ENCODE measurements at regions not wholly inside any gene's neighbourhood (a gene's known extent, or its start where the extent isn't known, plus 50 kb on each side); places are given as distances from the start of the nearest gene placed in this dataset.

DNA sequence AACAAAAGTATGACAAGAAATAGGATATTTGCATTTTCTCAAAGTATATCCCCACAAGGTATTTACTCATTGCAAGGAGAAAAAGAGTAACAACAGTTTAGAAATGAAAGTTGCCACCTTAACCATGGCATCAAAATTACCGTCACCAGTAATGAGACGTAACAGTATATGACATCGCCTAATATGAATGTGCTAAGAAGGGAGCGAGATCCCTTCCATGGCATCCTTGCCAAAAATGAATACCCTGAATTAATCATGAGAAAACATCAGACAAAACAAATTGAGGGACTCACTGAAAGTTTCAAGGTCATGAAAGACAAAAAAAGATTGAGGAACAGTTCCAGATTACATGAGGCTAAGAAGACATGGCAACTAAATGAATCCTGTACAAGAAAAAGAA is 78.9 kb upstream of the MROH9 start:
- TF ChIP-seq, protein P1, sequence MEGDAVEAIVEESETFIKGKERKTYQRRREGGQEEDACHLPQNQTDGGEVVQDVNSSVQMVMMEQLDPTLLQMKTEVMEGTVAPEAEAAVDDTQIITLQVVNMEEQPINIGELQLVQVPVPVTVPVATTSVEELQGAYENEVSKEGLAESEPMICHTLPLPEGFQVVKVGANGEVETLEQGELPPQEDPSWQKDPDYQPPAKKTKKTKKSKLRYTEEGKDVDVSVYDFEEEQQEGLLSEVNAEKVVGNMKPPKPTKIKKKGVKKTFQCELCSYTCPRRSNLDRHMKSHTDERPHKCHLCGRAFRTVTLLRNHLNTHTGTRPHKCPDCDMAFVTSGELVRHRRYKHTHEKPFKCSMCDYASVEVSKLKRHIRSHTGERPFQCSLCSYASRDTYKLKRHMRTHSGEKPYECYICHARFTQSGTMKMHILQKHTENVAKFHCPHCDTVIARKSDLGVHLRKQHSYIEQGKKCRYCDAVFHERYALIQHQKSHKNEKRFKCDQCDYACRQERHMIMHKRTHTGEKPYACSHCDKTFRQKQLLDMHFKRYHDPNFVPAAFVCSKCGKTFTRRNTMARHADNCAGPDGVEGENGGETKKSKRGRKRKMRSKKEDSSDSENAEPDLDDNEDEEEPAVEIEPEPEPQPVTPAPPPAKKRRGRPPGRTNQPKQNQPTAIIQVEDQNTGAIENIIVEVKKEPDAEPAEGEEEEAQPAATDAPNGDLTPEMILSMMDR (optimal IDR thresholded peaks at IDR 0.05 in 1 of 3, IDR thresholded peaks at IDR 0.05 in 1 of 3, conservative IDR thresholded peaks at IDR 0.05 in 1 of 3; ENCODE audit: extremely low read depth in 1 of 3, insufficient read depth in 2 of 3, low read length in 3 of 3): no peak
- no peak for TF ChIP-seq EZH2 (IDR thresholded peaks at IDR 0.05; ENCODE audit: low read length)
